HEK293T (cell line): ENCODE measurements at regions not wholly inside any gene's neighbourhood (a gene's known extent, or its start where the extent isn't known, plus 50 kb on each side); places are given as distances from the start of the nearest gene placed in this dataset.

ENCODE experiments used
- CTCF ChIA-PET: fragments of 350-600 bp; formaldehyde crosslinking; extraction: SDS; loops from one replicate; lab custom pipeline; 2021; ENCODE audit warnings: antibody characterized with exemption, inconsistent platforms; lab: Yijun Ruan, JAX
- POLR2A ChIA-PET: fragments of 350-600 bp; formaldehyde crosslinking; extraction: SDS; loops from one replicate; lab custom pipeline; 2020; ENCODE audit warnings: antibody characterized with exemption, inconsistent platforms; lab: Yijun Ruan, JAX
- DNase-seq: peaks from one replicate; pipeline ENCODE4 v3.0.0; 2012; ENCODE audit warnings: mixed read lengths; ENCODE audit errors: extremely low spot score
- ARNT ChIP-seq: fragments of 450-650 bp; IDR thresholded peaks from 2 replicates; pipeline ENCODE4 v1.6.1; 2017; ENCODE audit warnings: mild to moderate bottlenecking
- BHLHE40 ChIP-seq: fragments of 450-650 bp; IDR thresholded peaks from 2 replicates; pipeline ENCODE4 v1.6.1; 2016; ENCODE audit warnings: mild to moderate bottlenecking, moderate library complexity, borderline replicate concordance
- CTBP1 ChIP-seq: fragments of 450-650 bp; IDR thresholded peaks from 2 replicates; pipeline ENCODE4 v1.6.1; 2016; ENCODE audit warnings: borderline replicate concordance
- ELF4 ChIP-seq: fragments of 450-650 bp; IDR thresholded peaks from 2 replicates; pipeline ENCODE4 v1.6.1; 2017; ENCODE audit warnings: antibody characterized with exemption
- FOXA1 ChIP-seq: fragments of 450-650 bp; IDR thresholded peaks from 2 replicates; pipeline ENCODE4 v1.6.1; 2016; ENCODE audit warnings: mild to moderate bottlenecking
- FOXK2 ChIP-seq: fragments of 450-650 bp; IDR thresholded peaks from 2 replicates; pipeline ENCODE4 v1.6.1; 2016; ENCODE audit warnings: mild to moderate bottlenecking
- FOXM1 ChIP-seq: fragments of 450-650 bp; IDR thresholded peaks from 2 replicates; pipeline ENCODE4 v1.6.1; 2017; ENCODE audit warnings: mild to moderate bottlenecking, borderline replicate concordance
- HDGF ChIP-seq: fragments of 450-650 bp; IDR thresholded peaks from 2 replicates; pipeline ENCODE4 v1.6.1; 2017; ENCODE audit warnings: antibody characterized with exemption, borderline replicate concordance
- L3MBTL2 ChIP-seq: fragments of 450-650 bp; conservative IDR thresholded peaks from 2 replicates; pipeline ENCODE4 v1.6.1; 2016; ENCODE audit warnings: mild to moderate bottlenecking
- LEF1 ChIP-seq: fragments of 450-650 bp; IDR thresholded peaks from 2 replicates; pipeline ENCODE4 v1.6.1; 2017; ENCODE audit warnings: mild to moderate bottlenecking, borderline replicate concordance
- NFRKB ChIP-seq: fragments of 450-650 bp; IDR thresholded peaks from 2 replicates; pipeline ENCODE4 v1.6.1; 2016; ENCODE audit warnings: mild to moderate bottlenecking, moderate library complexity
- SP1 ChIP-seq: fragments of 450-650 bp; IDR thresholded peaks from 2 replicates; pipeline ENCODE4 v1.6.1; 2017
- SUZ12 ChIP-seq: fragments of 450-650 bp; IDR thresholded peaks from 2 replicates; pipeline ENCODE4 v1.6.1; 2016; ENCODE audit warnings: mild to moderate bottlenecking
- TARDBP ChIP-seq: fragments of 450-650 bp; IDR thresholded peaks from 2 replicates; pipeline ENCODE4 v1.6.1; 2016
- ZNF384 ChIP-seq: fragments of 450-650 bp; IDR thresholded peaks from 2 replicates; pipeline ENCODE4 v1.6.1; 2016
- TF ChIP-seq, protein P1 (sequence below): fragments of 450-650 bp; IDR thresholded peaks from 2 replicates; pipeline ENCODE4 v1.6.1; 2016

DNA sequence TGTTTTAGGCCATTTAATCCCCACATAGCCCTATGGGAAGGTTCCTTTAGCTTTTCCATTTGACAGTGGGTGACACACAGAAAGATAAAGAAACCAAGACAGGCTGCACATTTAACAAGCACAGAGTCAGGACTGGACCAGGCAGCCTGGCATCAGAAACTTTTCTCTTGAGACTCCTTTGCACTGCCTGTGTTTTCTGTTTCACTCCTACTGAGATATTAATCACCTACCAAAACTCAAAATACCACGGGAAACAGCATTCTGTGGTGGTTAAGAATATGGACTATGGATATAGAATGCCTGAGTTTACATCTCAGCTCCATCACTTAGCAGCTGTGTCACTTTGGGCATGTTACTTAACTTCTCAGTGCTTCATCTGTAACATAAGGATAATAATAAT lies 73.3 kb downstream of the CTAGE1 start:
- CTCF ChIA-PET: no interaction called here
- POLR2A ChIA-PET: interaction anchor here (1.5 kb wide), 1 partner anchor 174 kb away, joined by 6 read pairs; no protein-coding TSS in a partner anchor
- DNase-seq: no peak
- TF ChIP-seq FOXK2: no peak
- no peak for TF ChIP-seq NFRKB
- TF ChIP-seq BHLHE40: no peak
- no peak for TF ChIP-seq TARDBP
- no peak for TF ChIP-seq CTBP1
- TF ChIP-seq ARNT: no peak
- no peak for TF ChIP-seq LEF1
- TF ChIP-seq ELF4: no peak

DNA sequence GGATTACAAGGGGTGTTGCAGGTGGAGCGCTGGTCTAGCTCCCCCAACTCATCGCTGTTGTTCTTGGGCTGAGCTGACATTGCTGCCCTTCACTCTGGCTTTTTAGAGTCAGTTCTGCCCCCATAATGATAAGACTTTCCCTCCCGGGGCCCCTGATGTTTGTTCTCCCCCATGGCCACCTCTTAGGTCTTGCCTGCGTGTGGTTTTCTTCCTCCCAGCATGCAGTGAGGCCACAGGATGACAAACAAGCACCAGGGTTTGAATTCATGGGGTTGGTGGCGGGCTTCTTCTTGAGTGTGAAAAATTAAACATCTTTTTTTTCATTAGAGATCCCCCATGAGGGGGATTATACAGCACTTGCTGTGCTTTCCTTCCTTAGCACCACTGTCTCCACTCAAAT lies 74.1 kb downstream of the CTAGE1 start:
- ChIA-PET POLR2A (interaction anchor here (1.3 to 1.5 kb wide), 2 partner anchors 173 to 176 kb away, joined by 4 to 6 read pairs; no protein-coding TSS in a partner anchor), CTCF (no interaction called here)
- TF ChIP-seq SP1 (no peak), BHLHE40 (no peak), FOXM1 (no peak), LEF1 (no peak), ZNF384 (no peak), FOXK2 (no peak), HDGF (no peak), CTBP1 (no peak), SUZ12 (no peak), TARDBP (no peak), FOXA1 (no peak), ARNT (no peak), ELF4 (no peak), L3MBTL2 (no peak), NFRKB (no peak)
- TF ChIP-seq, protein P1, sequence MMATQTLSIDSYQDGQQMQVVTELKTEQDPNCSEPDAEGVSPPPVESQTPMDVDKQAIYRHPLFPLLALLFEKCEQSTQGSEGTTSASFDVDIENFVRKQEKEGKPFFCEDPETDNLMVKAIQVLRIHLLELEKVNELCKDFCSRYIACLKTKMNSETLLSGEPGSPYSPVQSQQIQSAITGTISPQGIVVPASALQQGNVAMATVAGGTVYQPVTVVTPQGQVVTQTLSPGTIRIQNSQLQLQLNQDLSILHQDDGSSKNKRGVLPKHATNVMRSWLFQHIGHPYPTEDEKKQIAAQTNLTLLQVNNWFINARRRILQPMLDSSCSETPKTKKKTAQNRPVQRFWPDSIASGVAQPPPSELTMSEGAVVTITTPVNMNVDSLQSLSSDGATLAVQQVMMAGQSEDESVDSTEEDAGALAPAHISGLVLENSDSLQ: no peak
- DNase-seq: no peak

DNA sequence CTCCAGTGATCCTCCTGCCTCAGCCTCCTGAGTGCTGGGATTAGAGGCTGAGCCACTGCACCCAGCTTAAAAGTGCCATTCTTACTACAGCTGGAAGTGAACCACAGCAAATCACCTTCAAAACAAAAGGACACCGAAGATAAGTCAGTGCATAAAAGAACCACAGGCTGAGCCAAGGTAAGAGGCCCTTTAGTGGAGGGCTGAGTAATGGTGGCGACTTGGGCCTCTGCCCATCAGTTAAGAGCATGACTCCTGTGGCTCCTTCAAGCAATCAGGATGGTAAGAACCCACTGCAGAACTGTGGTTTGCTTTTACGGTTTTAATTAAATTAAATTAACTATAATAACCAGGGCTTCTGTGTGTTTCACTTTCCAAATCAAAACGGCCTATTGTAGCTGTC lies 75.1 kb downstream of the CTAGE1 start:
- ChIA-PET CTCF (interaction anchor here (0.6 kb wide), 1 partner anchor 26 kb away, joined by 3 read pairs; no protein-coding TSS in a partner anchor), POLR2A (interaction anchor here (1.3 kb wide), 1 partner anchor 175 kb away, joined by 4 read pairs; no protein-coding TSS in a partner anchor)
- DNase-seq: peak; percentile 49
- TF ChIP-seq NFRKB (no peak), SP1 (no peak), CTBP1 (no peak), FOXA1 (no peak), SUZ12 (no peak), ELF4 (no peak), ZNF384 (no peak), FOXM1 (no peak), TARDBP (no peak), LEF1 (no peak), L3MBTL2 (no peak)
- TF ChIP-seq, protein P1: no peak

DNA sequence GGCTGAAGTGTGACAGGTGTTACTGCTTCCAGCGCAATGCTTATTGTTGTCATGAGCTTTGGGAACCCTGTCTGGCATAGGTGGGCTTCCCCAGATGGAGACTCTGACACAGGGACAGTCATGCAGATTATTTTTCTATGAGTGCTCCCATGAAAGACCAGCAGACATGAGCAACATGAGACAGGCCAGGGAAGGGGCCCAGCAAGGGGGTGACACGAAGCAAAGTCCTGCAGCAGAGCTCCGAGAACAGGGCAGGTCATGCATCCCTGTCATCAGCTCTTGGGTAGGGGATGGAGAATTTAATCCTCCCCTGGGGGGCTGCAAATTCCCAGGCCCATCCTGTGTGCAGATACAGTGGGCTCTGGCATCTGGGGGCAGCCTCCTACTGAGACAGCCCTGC lies 77.4 kb downstream of the CTAGE1 start:
- DNase-seq: no peak
- CTCF ChIA-PET: no interaction called here
- POLR2A ChIA-PET: no interaction called here
- TF ChIP-seq, protein P1: no peak
- TF ChIP-seq FOXA1: no peak
- TF ChIP-seq CTBP1: no peak
- TF ChIP-seq L3MBTL2: no peak
- TF ChIP-seq NFRKB: no peak
- no peak for TF ChIP-seq LEF1
- no peak for TF ChIP-seq FOXK2

DNA sequence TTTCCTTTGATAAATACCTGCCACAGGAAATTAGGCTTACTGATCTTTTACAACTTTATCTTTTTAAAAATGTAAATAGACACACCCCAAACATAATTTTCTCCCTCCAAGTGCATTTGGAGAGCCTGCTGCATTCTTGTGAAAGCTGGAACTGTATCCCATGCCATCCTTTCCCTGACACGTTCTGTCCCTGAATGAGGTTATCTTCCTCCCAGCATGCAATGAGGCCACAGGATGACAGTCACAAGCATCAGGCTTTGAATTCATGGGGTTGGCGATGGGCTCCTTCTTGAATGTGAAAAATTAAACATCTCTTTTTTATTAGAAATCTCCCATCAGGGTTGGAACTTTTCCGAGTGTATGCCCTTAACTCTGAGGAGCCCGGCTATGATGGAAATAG lies 77.8 kb downstream of the CTAGE1 start:
- no peak for DNase-seq
- TF ChIP-seq ARNT (no peak), SP1 (no peak), TARDBP (no peak), FOXM1 (no peak), CTBP1 (no peak), L3MBTL2 (no peak), FOXK2 (no peak), BHLHE40 (no peak), NFRKB (no peak), HDGF (no peak), ELF4 (no peak), FOXA1 (no peak), SUZ12 (no peak), LEF1 (no peak), ZNF384 (no peak)
- TF ChIP-seq, protein P1: no peak
- ChIA-PET POLR2A (no interaction called here), CTCF (no interaction called here)

DNA sequence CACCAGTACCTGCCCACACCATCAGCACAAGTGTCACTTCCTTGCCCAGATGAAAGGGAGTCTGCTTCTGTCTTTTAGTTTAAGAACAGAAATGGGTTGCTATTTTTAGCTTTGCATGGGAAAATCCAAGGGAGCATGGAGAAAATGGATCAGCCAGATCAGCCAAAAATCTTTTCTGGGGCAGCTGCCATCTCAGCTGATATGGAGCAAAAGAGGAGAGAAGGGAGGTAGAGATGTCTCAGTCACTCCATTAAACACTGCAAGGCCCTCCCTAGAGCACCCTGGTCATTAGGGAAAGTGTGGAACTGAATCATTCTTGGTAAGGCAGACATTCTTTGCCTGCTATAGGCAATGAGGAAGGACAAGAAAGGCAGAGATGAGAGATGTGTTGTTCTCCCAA lies 79.9 kb downstream of the CTAGE1 start:
- CTCF ChIA-PET: no interaction called here
- no peak for DNase-seq
- TF ChIP-seq TARDBP (no peak), FOXK2 (no peak), SP1 (no peak), L3MBTL2 (no peak), FOXA1 (no peak), LEF1 (no peak), NFRKB (no peak)
- POLR2A ChIA-PET: interaction anchor here (0.5 to 1.4 kb wide), 2 partner anchors 9 to 594 kb away, joined by 3 to 8 read pairs; no protein-coding TSS in a partner anchor
